GM18519 (cell line): ENCODE measurements at regions not wholly inside any gene's neighbourhood (a gene's known extent, or its start where the extent isn't known, plus 50 kb on each side); places are given as distances from the start of the nearest gene placed in this dataset.
"Not testable (repeated sequence)": the region's sequence is repeated elsewhere in the genome, so short reads cannot be mapped to it uniquely, and the experiment has no call there.

Source experiments
- ATAC-seq: cut with Tn5 transposase; IDR thresholded peaks from one replicate; pipeline ENCODE4 v1.9.1; 2021; ENCODE audit warnings: mild to moderate bottlenecking, moderate library complexity; ENCODE audit not compliant: unreplicated experiment, low FRiP score

DNA sequence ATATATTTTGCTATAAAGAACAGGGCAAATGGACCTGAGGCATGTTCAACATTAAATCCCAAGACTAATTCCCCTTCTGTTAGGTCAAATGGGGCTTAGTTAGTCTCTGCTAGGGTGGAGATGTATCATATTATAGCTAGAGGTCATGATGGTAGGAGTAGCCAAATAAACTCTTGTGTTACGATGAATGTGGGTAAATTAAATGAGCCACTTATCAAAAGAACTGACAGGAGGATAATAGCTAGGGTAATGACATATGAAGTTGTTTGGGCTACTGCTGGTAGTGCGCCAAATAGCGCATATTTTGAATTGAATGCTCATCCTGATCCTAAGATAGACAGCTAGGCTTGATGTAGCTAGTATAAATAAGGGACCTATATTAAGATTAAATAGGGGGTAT, 445.0 kb downstream of the GXYLT1 start:
- no peak for ATAC-seq

DNA sequence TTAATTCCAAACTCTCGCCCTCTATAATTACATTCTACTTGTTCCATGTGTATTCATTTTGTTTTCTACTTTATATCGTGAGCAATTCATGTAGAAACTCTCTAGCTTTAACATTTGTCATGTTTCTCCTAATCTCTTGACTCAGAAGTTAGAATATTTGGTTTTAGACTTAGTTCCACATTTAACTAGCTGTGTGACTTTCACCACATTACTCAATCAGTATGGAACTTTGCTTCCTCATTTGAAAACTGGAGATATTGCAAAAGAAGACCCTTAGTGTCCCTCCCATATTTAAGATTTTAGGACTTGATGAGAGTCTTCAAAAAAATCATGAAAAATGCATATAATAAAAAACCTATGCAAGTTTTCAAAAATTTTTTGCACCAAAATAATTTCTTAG, 447.5 kb downstream of the GXYLT1 start:
- ATAC-seq: no peak

DNA sequence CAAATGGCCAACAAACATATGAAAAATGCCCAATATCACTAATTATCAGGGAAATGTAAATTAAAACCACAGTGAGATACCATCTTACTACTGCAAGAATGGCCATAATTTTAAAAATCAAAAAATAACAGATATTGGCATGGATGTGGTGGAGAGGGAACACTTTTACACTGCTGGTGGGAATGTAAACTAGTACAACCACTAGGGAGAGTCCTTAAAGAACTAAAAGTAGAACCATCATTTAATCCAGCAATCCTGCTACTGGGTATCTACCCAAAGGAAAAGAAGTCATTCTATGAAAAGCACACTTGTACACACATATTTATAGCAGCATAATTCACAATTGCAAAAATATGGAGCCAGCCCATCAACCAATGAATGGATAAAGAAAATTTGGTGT, 459.7 kb downstream of the GXYLT1 start:
- ATAC-seq: no peak

DNA sequence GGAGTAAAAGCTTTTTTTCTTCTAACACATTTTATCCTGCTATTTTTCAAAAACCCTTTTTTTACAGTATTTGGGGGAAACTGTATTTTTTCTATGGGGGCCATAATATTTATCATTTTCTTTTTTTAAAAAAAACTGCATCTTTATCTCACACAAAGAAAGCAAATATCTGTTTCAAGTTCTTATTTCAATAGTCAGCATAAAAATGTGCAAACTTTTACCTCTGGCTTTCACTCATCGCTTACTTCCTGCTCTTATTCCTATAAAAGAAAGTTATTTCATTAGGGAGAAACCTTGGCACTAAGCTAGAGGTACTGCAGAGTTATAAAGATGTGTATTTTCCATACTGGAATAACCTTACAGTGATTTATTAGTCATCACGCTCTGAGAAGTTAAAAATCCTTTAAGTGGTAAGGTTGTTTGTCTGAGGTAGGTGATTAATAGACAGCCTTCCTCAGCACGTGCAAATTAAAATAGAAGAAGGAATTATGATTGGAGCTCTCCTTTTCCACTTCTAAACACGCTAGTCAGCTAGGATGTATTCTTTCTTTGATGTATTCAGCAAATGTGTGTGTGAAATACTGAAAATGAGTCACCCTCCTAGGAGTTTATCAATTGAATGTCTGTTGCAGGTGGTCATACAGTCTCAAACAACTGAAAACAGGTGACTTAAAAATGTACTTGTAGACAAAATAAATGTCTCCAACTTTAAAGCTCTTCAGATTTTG, 461.0 kb downstream of the GXYLT1 start:
- no peak for ATAC-seq

DNA sequence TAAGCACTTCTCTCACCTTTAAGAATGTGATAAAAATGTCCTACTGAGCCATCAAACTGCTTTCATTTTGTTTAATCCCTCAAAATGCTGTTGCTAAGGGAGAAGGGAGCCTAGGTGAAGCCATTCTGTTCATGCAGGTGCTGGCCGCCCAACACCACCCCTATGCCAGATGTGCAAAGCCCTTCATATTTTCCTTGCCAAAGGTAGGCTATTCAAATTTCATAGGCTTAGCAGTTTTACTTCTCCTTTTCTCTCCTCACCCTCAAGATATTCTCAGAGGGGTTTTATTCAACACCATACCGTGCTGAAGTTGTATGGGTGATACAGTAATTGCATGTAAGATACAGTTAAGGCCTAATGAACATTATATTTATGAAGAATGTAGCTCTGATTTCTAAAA, 461.7 kb downstream of the GXYLT1 start:
- ATAC-seq: no peak

DNA sequence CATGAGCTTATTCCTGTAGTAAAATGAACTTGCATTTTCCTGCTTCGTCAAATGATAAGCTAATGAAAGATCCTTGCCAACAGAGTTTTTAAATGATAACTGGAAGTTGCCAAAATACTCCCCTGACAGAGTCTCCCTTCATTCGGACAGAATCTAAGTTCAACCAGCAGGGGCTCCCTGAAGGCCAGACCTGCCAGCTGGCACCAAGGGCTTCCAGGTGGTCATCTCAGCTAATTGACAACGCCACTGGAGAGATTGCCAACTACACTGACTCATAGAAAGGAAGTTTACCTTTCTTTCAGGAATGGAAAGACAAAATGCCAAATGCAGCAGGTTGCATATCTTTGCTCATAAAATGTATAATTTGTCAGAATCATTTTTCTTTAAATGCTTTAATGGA, 462.8 kb downstream of the GXYLT1 start:
- ATAC-seq: no peak

DNA sequence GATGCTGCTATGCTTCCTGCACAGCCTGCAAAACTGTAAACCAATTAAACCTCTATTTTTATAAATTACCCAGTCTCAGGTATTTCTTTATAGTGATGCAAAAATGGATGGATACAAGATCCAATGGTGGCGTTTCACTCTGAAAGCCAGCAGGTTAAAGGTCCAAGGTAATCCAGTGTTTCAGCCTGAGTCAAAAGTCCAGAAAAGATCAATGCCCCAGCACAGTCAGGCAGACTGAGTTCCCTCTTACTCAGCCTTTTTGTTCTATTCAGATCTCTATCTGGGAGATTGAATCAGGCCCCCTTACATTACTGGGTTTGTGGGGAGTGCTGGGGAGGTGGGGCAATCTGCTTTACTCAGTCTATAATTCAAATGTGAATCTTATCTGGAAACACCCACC, 464.5 kb downstream of the GXYLT1 start:
- ATAC-seq: no peak

DNA sequence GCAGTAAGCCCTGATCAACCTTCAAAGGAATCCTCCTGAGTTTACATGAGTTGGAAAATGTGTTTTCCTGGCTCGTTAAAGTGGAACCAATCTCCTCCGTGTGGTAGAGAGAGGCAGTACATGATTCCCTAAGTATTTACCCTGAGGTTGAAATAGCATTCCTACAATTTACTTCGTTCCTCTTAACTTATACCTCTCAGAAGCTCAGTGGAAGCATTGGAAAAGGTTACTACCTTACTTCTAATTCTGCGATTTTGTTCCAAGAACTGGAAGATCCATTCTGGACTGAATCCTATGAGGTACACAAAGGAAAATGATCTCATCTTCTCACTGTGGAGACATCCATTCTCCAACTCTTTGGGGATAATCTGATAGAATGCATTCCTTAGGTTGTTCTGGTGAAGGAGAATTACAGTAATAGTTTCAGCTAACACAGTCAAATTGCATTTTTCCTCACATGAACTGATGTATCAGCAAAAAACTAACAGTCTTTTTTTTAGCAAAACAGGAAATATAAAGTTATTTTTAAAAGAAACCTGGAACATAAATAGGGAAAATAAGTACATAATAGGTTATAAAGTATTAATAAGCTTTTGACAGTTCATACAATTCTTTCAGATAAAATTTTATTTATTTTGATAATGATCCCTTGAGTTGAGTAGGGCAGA, 475.6 kb downstream of the PDZRN4 start:
- ATAC-seq: no peak

DNA sequence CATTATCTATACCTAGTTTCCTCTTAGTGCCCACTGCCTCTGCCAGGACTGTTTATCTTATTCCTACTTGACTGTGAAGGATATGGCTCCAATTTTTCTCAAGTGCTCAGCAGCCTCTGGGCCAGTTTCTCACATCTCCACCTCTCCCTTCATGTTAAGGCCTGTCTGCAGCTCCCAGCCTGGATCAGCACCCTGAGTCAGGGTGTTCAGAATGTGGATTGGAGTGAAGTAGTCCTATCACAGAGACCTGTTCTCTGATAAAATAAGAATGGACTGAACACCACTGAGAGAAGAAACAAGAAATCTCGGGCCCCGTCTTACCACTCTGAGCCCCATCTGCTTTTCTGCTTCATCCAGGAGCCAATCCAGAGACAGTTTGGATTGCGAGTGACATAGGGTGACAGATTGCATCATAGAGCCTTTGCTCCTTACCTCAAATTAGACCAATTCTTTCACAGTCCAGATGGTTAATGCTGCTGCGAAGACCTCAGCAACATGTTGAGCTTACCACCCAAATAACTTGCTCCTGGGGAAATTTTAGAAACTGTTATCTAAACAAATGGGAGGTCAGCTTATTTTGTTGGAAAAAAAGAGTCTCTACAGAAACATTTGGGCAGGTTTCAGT, 473.1 kb downstream of the PDZRN4 start:
- ATAC-seq: no peak

DNA sequence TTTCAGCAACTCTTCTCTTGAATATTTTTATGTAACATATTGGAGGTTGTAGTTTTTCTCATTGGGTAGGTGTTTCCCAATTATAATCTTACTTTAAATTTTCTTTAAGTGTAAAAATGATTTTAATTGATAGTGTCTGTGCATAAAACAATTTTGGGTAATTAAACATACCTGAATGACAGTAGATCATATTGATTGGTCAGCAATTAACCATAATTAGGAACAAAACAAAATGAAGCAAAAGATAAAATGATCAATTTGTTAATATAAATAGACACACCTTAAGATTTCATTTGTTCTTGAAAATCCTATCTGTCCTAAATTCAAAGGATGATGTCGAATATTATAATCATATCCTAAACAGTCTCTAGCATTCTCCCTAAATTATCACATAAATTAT, 468.3 kb downstream of the PDZRN4 start:
- ATAC-seq: no peak

DNA sequence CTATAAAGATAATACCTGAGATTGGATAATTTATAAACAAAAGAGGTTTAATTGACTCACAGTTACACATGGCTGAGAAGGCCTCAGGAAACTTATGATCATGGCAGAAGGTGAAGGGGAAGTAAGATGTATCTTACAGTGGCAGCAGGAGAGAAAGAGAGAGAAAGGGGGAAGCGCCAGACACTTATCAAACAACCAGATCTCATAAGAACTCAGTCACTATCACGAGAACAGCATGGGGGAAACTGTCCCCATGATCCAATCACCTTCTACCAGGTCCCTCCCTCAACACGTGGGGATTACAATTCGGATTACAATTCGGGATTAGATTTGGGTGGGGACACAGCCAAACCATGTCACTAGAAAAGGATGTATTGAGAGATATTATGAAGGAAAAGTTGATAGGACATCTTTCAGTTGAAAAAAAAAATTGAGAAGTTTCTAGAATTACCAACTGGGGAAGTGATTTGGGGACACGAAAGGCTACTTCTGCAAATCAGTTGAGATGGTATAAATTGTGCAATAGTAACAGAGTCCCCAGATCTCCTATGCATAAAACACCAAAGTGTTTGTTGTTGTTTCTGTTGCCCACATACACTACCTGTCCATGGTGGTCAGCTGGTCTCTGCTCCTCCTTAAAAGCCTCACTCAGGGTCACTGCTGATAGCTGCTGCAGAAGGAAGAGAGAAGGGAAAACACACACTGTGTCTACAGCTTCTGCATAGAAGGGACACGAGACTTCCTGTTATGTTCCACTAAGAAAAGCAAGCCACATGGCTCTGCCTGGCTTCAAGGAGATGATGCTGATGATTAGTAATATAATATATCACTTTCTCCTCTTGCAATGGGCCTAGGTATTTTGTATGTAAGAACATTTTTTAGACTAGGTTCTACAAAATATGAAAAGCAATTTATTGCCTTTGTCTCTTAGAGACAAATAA, 465.5 kb downstream of the PDZRN4 start:
- ATAC-seq: no peak

DNA sequence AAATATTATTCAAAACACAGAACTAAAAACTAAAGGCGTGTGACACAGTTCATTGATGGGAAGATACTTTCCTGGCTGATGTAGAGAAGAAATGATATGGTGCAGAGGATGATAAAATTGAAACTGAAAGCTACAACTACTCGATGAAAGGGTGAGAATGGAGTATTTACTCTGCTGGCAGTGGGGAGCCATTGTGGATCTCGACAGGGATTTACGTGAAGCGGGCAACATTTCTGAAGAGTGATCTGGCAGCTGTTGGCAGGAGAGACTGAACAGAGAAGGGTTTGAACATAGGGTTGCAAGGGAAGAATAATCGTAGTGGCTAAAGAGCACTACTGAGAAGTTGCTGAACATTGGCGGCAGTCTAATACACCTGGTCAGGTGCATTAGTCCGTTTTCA, 464.9 kb downstream of the PDZRN4 start:
- ATAC-seq: no peak

DNA sequence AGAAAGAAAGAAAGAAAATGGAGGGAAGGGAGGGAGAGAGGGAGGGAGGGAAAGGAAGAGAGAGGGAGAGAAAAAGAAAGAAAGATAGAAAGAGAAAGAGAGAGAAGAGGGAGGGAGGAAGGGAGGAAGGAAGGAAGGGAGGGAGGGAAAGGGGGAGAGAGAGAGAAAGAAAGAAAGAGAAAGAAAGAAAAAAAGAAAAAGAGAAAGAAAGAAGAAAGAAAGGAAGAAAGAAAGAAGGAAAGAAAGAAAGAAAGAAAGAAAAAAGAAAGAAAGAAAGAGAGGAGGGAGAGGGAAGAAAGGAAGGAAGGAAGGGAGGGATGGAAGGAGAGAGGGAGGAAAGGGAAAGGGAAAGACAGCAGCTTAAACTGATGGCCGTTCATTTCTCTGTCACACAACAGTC, 457.5 kb downstream of the PDZRN4 start:
- no peak for ATAC-seq

DNA sequence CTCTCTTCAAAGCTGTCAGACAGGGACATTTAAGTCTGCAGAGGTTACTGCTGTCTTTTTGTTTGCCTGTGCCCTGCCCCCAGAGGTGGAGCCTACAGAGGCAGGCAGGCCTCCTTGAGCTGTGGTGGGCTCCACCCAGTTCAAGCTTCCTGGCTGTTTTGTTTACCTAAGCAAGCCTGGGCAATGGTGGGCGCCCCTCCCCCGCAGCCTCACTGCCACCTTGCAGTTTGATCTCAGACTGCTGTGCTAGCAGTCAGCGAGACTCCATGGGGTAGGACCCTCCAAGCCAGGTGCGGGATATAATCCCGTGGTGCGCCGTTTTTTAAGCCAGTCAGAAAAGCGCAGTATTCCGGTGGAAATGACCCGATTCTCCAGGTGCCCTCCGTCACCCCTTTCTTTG, 454.7 kb downstream of the PDZRN4 start:
- ATAC-seq: not testable (repeated sequence)

DNA sequence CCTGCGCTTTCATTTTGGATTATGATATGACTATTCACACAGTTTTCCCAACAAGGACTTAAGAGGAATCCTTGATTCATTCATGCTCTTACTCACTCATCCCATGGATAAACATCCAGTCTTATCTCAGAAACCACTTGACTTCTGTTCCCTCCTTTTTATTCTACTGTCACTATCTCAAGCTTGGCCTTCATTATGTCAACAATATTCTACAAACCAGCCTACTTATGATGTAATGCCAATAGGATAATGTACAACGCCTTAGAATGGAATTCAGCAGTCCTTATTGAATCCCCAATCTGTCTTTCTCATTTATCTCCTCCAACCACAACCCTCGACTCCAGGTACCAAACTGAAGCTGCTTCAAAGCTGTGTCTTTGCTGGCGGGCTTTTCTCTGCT, 448.5 kb downstream of the PDZRN4 start:
- ATAC-seq: no peak

DNA sequence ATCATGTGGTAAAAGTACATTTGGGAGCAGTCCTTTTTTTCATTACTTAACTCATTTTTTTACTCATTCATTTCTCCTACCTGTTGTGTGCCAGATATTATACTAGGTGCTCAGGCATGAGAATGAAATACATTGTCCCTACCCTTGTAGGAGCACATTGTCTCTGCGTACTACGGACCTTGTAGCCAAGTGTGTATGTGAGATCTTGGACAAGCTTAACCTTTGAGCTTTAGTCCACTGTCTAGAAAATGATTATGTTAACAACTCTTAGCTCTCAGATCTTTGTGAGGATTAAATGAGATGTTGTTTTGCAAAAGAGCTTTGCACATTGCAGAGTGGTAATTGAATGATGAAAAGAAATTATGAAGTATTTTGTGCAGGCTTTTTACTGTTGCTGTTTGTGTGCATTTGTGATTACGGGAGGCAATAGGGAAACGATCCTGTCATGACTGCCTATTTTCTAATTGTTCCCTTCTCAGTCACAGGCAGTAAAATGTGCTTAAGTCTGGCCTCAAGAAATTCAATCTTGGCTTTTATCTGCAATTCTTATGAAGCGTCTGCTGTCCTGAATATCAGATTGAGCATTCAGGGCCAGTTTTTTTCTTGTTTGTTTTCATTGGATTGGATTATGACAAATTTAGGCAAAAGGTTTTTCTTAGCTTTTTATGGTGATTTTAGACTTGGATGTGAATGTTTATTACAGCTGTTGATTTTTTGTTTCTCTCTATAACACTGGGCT, 447.7 kb downstream of the PDZRN4 start:
- ATAC-seq: no peak

DNA sequence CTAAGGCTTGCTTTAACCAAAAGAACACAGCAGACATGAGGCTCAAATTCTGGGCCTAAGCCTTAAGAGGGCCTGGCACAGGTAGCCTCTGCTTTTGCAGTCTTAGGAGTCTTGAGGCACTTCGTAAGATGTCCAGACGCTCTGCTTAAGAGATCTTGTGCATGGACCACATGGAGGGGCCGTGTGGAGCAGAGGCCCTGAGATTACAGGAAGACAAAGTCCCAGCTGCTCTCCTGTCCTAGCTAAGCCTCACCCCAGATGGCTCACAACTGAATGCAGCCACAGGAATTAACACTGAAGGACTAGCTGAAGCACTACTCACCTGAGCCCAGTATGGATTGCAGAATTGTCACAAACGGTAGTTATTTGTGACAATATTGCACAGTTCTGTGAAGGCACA, 446.0 kb downstream of the PDZRN4 start:
- no peak for ATAC-seq

DNA sequence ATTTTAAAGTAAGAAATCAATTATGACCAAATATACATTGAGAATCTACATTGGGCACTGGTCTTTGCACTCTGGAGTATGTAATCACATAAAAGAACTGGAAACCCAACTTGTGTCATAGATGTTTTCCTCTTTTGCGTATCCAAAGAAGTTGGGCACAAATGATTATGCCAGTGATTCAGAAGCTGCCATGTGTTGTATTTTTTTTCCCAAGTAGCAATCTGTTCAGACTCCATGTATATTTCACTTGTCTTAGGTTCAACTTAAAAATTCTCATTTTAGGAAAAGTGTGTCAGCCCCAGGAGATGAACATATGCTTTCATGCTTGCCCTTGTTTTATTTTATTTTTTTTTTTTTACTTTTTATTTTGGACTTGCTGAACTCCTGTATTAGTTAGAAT, 441.5 kb downstream of the PDZRN4 start:
- no peak for ATAC-seq

DNA sequence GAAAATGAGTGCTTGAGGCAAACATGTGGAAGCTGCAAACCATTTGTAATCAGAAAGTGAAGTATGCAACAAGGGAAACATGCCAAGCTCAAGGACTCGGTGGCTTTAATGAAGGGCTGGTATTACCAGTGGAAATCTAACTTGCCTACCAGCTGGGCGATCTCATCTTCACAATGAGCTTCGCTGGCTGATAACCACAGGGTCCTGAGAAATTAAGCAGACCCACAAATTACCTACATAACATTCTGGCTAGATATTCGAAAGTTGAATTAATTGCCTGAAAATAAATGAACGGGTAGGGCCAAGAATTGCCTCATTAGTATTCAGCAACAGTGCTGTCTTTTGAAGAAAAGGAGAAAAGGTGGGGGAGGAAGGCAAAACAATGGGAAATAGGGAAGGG, 439.4 kb downstream of the PDZRN4 start:
- no peak for ATAC-seq

DNA sequence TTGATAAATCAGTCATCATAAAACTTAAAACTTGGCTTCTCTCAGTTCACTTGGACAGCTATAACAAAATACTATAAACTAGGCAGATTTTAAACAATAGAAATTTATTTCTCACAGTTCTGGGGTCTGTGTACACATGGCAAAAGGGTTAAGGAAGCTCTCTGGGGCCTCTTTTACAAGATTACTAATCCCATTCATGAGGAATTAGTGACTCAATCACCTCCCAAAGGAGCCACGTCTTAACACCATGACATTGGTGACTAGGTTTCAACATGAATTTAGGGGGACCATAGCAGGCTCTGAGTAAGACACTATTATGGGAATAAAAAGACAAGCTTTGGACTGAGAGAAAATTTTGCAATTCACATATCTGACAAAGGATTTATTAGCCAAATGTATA, 436.5 kb downstream of the PDZRN4 start:
- no peak for ATAC-seq
